ENCODE measurements at regions not wholly inside any gene's neighbourhood (a gene's known extent, or its start where the extent isn't known, plus 50 kb on each side); places are given as distances from the start of the nearest gene placed in this dataset.
"Not testable (repeated sequence)": the region's sequence is repeated elsewhere in the genome, so short reads cannot be mapped to it uniquely, and the experiment has no call there.

DNA sequence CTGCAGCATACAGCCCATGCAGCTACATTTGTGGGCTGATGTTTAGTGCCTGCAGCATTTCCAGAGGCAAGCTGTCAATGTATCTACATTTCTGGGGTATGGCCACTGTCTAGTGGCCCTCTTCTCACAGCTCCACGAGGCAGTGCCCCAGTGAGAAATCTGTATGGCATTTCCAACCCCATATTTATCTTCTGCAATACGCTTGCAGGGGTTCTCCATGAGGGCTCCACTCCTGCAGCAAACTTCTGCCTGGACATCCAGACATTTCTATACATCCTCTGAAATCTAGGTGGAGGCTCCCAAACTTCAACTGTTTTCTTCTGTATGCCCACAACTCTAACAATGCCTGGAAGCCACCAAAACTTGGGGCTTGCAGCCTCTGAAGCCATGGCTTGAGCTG lies 502.3 kb downstream of the C6orf118 start:
- DNase-seq: no peak

DNA sequence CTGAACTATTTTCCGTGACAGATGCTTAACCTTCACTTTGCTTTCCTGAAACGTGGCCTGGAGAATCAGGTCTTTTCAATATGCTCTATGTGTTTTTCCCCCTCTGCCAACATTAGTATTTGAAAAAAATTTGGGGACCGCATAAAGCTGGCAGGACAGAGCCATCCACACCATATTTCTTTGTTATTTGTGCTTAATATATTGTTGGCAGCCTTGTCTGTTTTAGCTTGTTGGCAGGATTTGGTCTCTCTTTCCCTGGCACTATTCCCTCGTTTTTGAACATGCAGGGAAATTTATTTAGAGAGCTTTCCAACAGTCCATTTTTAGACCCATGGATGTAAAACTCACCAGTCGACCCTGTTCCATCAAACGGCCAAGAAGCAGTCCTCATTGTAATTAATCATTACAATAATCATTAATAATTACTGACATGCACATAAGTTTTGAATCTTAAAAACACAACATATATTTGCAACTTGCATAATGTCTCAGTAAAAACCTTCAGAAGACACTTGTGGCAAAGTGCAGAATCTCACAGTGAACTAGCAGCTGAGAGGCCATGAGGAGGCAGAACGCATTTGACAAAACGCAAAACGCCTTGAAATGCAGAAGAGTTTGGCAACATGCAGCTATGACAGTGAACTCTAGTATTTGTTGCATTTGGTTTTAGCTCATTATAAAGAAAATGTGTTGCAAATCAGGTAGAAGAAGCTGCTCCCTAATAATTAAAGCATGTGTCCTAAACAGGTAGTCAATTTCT lies 514.2 kb downstream of the C6orf118 start:
- DNase-seq: no peak

GRCh38 chr6:164792666-164793065 lies 516.7 kb downstream of the C6orf118 start:
- DNase-seq: no peak

DNA sequence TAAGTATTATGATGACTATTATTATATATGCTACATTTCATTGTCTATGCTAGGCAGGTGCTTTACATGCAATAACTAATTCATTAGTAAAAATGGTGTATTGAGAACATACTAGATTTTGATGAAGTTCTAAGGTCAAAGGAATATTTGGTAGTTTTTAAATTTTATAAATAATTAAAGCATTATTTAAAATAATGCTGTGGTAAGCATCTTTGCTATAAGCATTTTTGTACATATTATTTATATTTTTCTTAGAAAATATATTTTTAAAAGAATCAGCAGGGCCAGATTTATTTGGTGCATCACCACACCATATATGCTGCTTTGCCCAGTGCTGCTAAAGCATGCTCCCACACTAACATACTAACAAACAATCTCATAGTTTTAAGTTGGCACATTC lies 517.9 kb downstream of the C6orf118 start:
- no peak for DNase-seq

DNA sequence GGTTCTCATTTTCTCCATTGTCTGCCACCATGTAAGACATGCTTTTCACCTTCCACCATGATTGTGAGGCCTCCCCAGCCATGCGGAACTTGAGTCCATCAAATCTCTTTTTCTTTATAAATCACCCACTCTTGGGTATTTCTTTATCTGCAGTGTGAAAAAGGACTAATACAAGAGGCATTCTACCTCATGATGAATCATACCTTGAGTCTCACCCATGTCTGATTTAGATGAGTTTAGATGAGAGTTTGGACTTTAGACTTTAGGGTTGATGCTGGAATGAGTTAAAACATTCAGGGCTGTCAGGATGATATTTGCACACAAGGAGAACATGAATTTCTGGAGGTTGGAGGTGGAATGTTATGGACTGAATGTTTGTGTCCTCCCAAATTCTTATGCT lies 545.6 kb downstream of the C6orf118 start:
- no peak for DNase-seq

DNA sequence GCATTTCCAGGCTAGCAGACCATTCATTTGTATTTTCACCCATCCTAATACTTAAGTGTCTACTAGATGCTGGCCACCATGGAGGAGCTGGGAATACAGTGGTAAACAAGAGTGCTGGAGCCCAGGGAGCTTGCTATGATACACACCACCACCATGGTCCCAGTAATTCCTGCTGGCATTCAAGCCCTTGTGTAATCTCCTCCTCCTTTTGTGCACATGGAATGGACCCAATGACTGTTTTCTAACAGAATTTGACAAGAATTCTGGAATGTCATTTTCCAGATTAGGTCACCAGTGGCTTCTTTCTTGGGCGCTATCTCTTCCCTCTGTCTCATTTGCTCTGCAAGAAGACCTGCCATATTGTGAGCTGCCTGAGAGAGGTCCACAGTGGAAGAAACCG lies 552.0 kb downstream of the C6orf118 start:
- DNase-seq: no peak

DNA sequence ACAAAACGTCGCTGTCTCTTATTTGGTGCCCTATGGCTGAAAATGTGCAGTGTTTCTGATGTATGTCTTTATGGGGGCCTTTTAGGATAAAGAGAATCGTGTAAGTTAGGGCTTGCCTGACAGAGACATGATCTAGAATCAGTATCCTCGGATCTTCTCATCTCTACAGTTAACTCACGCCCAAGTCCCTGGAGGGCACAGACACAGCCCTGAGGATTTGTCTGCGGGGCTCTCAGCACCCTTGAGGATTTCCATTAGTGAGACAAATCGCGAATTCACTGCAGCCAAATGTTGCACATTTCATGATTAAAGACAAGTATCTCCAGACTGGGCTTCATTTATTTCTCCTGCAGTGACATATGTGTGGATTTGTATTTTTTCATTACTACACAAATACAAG lies 552.7 kb downstream of the C6orf118 start:
- no peak for DNase-seq

GRCh38 chr6:164756142-164756541 lies 553.3 kb downstream of the C6orf118 start:
- DNase-seq: no peak

GRCh38 chr6:164753517-164753916 lies 555.9 kb downstream of the C6orf118 start:
- DNase-seq: no peak

- DNase-seq: no peak
Observed at GRCh38 chr6:164751395-164751794, 558.0 kb downstream of the C6orf118 start.

DNA sequence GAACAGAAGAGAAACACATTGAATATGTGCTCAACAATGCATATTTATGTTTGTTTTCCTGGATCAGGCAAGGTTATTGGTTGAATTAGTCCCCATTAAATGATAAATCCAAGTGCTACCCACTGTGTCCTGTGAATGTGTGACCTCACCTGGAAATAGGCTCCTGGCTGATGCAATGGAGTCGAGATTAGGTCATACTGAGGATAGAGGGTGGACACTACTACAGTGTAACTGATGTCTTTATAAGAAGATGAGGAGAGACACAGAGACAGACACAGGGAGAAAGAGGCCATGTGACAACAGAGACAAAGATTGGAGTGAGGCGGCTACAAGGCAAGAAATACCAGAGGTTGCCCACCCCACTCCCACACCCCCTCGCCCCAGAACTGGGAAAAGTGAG lies 559.3 kb downstream of the C6orf118 start:
- no peak for DNase-seq

DNA sequence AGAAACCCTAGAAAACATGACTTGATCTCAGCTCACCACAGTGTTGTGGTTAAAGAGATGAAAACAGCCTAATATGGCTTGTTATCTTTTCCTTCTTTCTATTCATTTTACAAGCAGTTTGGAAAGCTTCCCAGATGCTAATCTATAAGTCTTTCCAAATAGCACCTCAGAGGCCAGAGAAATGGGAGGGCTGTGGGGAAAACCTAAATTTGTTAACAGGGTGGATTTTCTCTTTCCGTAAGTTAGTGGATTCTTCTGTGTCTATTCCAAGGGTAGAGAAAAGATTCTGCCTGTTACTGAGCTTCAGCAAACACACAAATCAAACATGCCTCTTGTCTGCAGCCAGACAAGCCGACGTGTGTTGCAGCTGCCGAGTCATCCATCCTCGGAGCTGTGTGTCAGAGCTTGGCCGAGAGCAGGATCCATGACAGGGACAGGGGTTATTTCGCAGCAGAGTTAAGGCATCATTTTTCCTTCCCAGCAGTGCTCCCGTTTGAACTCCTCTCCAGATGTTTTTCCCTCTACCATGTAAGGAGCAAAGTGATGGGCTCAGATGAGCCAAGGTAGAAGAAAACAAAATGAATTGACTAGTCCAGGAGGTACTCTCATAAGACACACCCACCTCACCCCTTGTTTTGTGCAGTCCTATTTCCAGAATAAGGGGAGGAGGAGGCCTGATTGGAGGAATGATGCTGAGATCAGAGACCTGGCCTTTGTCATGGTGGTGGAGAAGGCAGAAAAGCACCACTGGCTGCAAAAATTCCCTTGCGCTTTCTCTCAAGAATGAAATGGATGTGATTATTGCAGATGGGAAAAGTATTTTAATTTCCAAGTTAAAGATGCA lies 560.0 kb downstream of the C6orf118 start:
- DNase-seq: no peak

GRCh38 chr6:164744301-164744700 lies 565.1 kb downstream of the C6orf118 start:
- DNase-seq: no peak

DNA sequence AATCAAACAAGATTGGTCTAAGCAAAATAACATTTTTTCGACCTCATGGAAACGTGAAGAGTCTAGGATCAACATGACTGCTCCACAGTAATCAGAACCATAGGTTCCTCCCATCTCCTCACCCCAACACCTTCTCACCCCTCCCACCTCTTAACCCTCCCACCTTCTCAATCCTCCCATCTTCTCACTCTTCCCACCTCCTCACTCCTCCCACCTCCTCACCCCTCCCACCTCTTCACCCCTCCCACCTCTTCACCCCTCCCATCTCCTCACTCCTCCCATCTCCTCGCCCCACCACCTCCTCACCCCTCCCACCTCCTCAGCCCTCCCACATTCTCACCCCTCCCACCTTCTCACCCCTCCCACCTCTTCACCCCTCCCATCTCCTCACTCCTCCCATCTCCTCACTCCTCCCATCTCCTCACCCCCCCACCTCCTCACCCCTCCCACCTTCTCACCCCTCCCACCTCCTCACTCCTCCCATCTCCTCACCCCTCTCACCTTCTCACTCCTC lies 567.4 kb downstream of the C6orf118 start:
- no peak for DNase-seq

GRCh38 chr6:164736090-164736489 lies 573.3 kb downstream of the C6orf118 start:
- not testable (repeated sequence) for DNase-seq

GRCh38 chr6:164731539-164731938 lies 577.9 kb downstream of the C6orf118 start:
- no peak for DNase-seq

GRCh38 chr6:164721460-164721859 lies 587.9 kb downstream of the C6orf118 start:
- no peak for DNase-seq

GRCh38 chr6:164700497-164700896 lies 608.9 kb downstream of the C6orf118 start:
- no peak for DNase-seq

GRCh38 chr6:164695896-164696295 lies 613.5 kb downstream of the C6orf118 start:
- DNase-seq: no peak

- no peak for DNase-seq
Observed at GRCh38 chr6:164694386-164694785, 615.0 kb downstream of the C6orf118 start.

- DNase-seq: no peak
Observed at GRCh38 chr6:164693944-164694343, 615.5 kb downstream of the C6orf118 start.

DNA sequence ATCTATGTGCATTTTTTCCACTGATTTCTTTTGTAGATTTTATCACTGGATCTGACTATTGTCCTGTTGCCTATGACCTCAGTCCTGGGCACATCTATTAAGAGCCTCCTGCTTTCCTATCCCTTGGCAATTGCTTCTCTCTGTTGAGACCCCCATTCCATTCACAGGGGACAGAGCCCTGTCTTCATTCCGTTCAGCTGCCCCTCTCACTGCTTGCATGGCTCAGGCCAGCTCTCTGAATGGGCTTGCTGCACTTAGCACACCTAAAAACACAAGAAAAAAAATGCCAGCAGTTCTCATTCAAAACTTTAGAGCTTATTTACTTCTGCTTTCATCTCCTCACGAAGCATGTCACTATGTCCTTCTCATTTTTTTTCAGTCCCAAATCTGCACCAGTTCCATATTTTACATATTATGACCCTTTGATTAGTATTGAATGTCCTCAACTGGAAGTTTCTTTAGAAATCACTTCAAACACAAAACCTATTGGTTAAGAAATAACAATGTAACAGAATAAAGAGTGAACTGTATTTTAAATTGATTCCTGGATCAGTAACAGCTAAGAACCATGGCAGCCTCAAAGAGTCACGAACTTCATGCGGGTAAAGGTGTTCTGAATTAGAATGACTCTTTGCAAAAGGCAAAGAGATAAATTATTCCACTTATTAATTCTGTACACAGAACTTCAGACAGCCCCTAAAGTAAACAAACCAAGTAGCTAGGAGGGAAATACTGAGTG lies 616.5 kb downstream of the C6orf118 start:
- DNase-seq: no peak
